GM10248 (cell line): ENCODE measurements at regions not wholly inside any gene's neighbourhood (a gene's known extent, or its start where the extent isn't known, plus 50 kb on each side); places are given as distances from the start of the nearest gene placed in this dataset.

Experiments
- CTCF ChIA-PET: fragments of 300-600 bp; sonication (Branson Sonifier 250); formaldehyde crosslinking; extraction: SDS; loops from one replicate; lab custom pipeline; 2021; ENCODE audit warnings: antibody characterized with exemption; lab: Yijun Ruan, JAX
- POLR2A ChIA-PET: fragments of 350-650 bp; sonication (Branson Sonifier 250); formaldehyde crosslinking; extraction: SDS; loops from one replicate; lab custom pipeline; 2020; ENCODE audit warnings: antibody characterized with exemption; lab: Yijun Ruan, JAX
- DNase-seq: peaks from one replicate; pipeline ENCODE4 v3.0.0; 2012; ENCODE audit errors: extremely low spot score
- CTCF ChIP-seq: IDR thresholded peaks from 2 replicates; pipeline ENCODE4 v1.5.1; 2012; ENCODE audit warnings: mild to moderate bottlenecking, low read depth; ENCODE audit errors: extremely low read depth, missing control alignments, control extremely low read depth

GRCh38 chr4:180799798-180800197, 1443.4 kb upstream of the TENM3 start:
- POLR2A ChIA-PET = no interaction called here
- TF ChIP-seq CTCF = no peak
- CTCF ChIA-PET = no interaction called here
- DNase-seq = no peak

- ChIA-PET CTCF (no interaction called here), POLR2A (no interaction called here)
- TF ChIP-seq CTCF = no peak
- no peak for DNase-seq
These were observed 1438.1 kb upstream of the TENM3 start for GRCh38 chr4:180805101-180805500.

GRCh38 chr4:180808862-180809261, 1434.3 kb upstream of the TENM3 start:
- DNase-seq = no peak
- POLR2A ChIA-PET = no interaction called here
- TF ChIP-seq CTCF = no peak
- CTCF ChIA-PET = no interaction called here

GRCh38 chr4:180809439-180809838, 1433.8 kb upstream of the TENM3 start:
- ChIA-PET POLR2A (no interaction called here), CTCF (no interaction called here)
- TF ChIP-seq CTCF = no peak
- no peak for DNase-seq

- CTCF ChIA-PET = no interaction called here
- POLR2A ChIA-PET = no interaction called here
- no peak for DNase-seq
- no peak for TF ChIP-seq CTCF
These were observed 1432.6 kb upstream of the TENM3 start for GRCh38 chr4:180810581-180810980.

- DNase-seq = no peak
- POLR2A ChIA-PET = no interaction called here
These were observed 1431.6 kb upstream of the TENM3 start for GRCh38 chr4:180811556-180811955.

More at GRCh38 chr4:180811556-180811955, 1431.6 kb upstream of the TENM3 start:
- CTCF ChIA-PET = interaction anchor here (1.4 kb wide), 1 partner anchor 15 kb away, joined by 5 read pairs; no protein-coding TSS in a partner anchor
- no peak for TF ChIP-seq CTCF
